WTC11 (cell line): ENCODE measurements at regions not wholly inside any gene's neighbourhood (a gene's known extent, or its start where the extent isn't known, plus 50 kb on each side); places are given as distances from the start of the nearest gene placed in this dataset.
A peak's percentile ranks its signal among the peaks of the same experiment; 100 is the strongest.

ENCODE experiments used
- AR ChIP-seq: fragments of 250-450 bp; sonication (Bioruptor Pico); IDR thresholded peaks from 2 replicates; pipeline ENCODE4 v1.9.0; 2021; ENCODE audit warnings: mild to moderate bottlenecking
- CREM ChIP-seq: sonication (generic); formaldehyde crosslinking; IDR thresholded peaks from 2 replicates; pipeline ENCODE4 v1.8.1; 2022; ENCODE audit warnings: mild to moderate bottlenecking, missing genetic modification reagents, moderate library complexity
- ELF4 ChIP-seq: sonication (generic); formaldehyde crosslinking; IDR thresholded peaks from 2 replicates; pipeline ENCODE4 v1.8.1; 2022; ENCODE audit warnings: low read depth, mild to moderate bottlenecking, moderate library complexity, missing genetic modification reagents
- EMX1 ChIP-seq: fragments of 250-450 bp; sonication (Bioruptor Pico); IDR thresholded peaks from 2 replicates; pipeline ENCODE4 v1.8.0; 2021; ENCODE audit warnings: mild to moderate bottlenecking
- FOXP1 ChIP-seq: sonication (generic); formaldehyde crosslinking; IDR thresholded peaks from 2 replicates; pipeline ENCODE4 v1.8.0; 2022; ENCODE audit warnings: missing genetic modification reagents, mild to moderate bottlenecking, moderate library complexity, borderline replicate concordance
- FOXP4 ChIP-seq: sonication (generic); formaldehyde crosslinking; IDR thresholded peaks from 2 replicates; pipeline ENCODE4 v1.8.0; 2022; ENCODE audit warnings: mild to moderate bottlenecking, missing genetic modification reagents
- GABPB1 ChIP-seq: sonication (generic); formaldehyde crosslinking; IDR thresholded peaks from 2 replicates; pipeline ENCODE4 v1.8.1; 2023; ENCODE audit warnings: mild to moderate bottlenecking, missing genetic modification reagents
- GRHL2 ChIP-seq: fragments of 250-450 bp; sonication (Bioruptor Pico); IDR thresholded peaks from 2 replicates; pipeline ENCODE4 v1.8.0; 2022; ENCODE audit warnings: mild to moderate bottlenecking, moderate library complexity; ENCODE audit not compliant: insufficient replicate concordance, severe bottlenecking
- HMGA2 ChIP-seq: fragments of 250-450 bp; sonication (Bioruptor Pico); IDR thresholded peaks from 2 replicates; pipeline ENCODE4 v1.4.0; 2021; ENCODE audit warnings: mild to moderate bottlenecking, moderate library complexity
- JAZF1 ChIP-seq: fragments of 250-450 bp; sonication (Bioruptor Pico); IDR thresholded peaks from 2 replicates; pipeline ENCODE4 v1.9.0; 2021; ENCODE audit warnings: moderate library complexity, mild to moderate bottlenecking, inconsistent platforms
- JUN ChIP-seq: sonication (generic); formaldehyde crosslinking; IDR thresholded peaks from 2 replicates; pipeline ENCODE4 v1.8.0; 2023; ENCODE audit warnings: mild to moderate bottlenecking, missing genetic modification reagents
- MAX ChIP-seq: sonication (generic); formaldehyde crosslinking; IDR thresholded peaks from 2 replicates; pipeline ENCODE4 v1.8.0; 2022; ENCODE audit warnings: mild to moderate bottlenecking, missing genetic modification reagents
- MXD4 ChIP-seq: fragments of 250-450 bp; sonication (Bioruptor Pico); IDR thresholded peaks from 2 replicates; pipeline ENCODE4 v1.8.0; 2021; ENCODE audit warnings: mild to moderate bottlenecking, moderate library complexity, borderline replicate concordance
- NFATC4 ChIP-seq: fragments of 250-450 bp; sonication (Bioruptor Pico); IDR thresholded peaks from 2 replicates; pipeline ENCODE4 v1.9.0; 2021; ENCODE audit warnings: mild to moderate bottlenecking
- OVOL2 ChIP-seq: fragments of 250-450 bp; sonication (Bioruptor Pico); IDR thresholded peaks from 2 replicates; pipeline ENCODE4 v1.9.0; 2021; ENCODE audit warnings: mild to moderate bottlenecking, borderline replicate concordance
- SMAD3 ChIP-seq: sonication (generic); formaldehyde crosslinking; IDR thresholded peaks from 2 replicates; pipeline ENCODE4 v1.8.0; 2022; ENCODE audit warnings: missing genetic modification reagents, mild to moderate bottlenecking, borderline replicate concordance
- TCF7 ChIP-seq: sonication (generic); formaldehyde crosslinking; IDR thresholded peaks from 2 replicates; pipeline ENCODE4 v1.8.0; 2022; ENCODE audit warnings: mild to moderate bottlenecking, low read depth, missing genetic modification reagents, moderate library complexity
- TEAD1 ChIP-seq: sonication (generic); formaldehyde crosslinking; IDR thresholded peaks from 2 replicates; pipeline ENCODE4 v1.8.0; 2022; ENCODE audit warnings: mild to moderate bottlenecking, missing genetic modification reagents
- USF1 ChIP-seq: sonication (generic); formaldehyde crosslinking; IDR thresholded peaks from 2 replicates; pipeline ENCODE4 v1.8.0; 2022; ENCODE audit warnings: mild to moderate bottlenecking, missing genetic modification reagents
- USF2 ChIP-seq: sonication (generic); formaldehyde crosslinking; IDR thresholded peaks from 2 replicates; pipeline ENCODE4 v1.8.1; 2023; ENCODE audit warnings: mild to moderate bottlenecking, missing genetic modification reagents, moderate library complexity
- ZNF219 ChIP-seq: sonication (generic); formaldehyde crosslinking; IDR thresholded peaks from 2 replicates; pipeline ENCODE4 v1.8.0; 2023; ENCODE audit warnings: missing genetic modification reagents, mild to moderate bottlenecking, borderline replicate concordance
- ZNF396 ChIP-seq: fragments of 250-450 bp; sonication (Bioruptor Pico); IDR thresholded peaks from 2 replicates; pipeline ENCODE4 v1.8.0; 2021; ENCODE audit warnings: mild to moderate bottlenecking, moderate library complexity, borderline replicate concordance
- ZNF532 ChIP-seq: fragments of 250-450 bp; sonication (Bioruptor Pico); IDR thresholded peaks from 2 replicates; pipeline ENCODE4 v1.9.0; 2021; ENCODE audit warnings: mild to moderate bottlenecking, borderline replicate concordance
- TF ChIP-seq, protein P1 (sequence below): sonication (generic); formaldehyde crosslinking; IDR thresholded peaks from 2 replicates; pipeline ENCODE4 v1.8.1; 2023; ENCODE audit warnings: mild to moderate bottlenecking, missing genetic modification reagents

DNA sequence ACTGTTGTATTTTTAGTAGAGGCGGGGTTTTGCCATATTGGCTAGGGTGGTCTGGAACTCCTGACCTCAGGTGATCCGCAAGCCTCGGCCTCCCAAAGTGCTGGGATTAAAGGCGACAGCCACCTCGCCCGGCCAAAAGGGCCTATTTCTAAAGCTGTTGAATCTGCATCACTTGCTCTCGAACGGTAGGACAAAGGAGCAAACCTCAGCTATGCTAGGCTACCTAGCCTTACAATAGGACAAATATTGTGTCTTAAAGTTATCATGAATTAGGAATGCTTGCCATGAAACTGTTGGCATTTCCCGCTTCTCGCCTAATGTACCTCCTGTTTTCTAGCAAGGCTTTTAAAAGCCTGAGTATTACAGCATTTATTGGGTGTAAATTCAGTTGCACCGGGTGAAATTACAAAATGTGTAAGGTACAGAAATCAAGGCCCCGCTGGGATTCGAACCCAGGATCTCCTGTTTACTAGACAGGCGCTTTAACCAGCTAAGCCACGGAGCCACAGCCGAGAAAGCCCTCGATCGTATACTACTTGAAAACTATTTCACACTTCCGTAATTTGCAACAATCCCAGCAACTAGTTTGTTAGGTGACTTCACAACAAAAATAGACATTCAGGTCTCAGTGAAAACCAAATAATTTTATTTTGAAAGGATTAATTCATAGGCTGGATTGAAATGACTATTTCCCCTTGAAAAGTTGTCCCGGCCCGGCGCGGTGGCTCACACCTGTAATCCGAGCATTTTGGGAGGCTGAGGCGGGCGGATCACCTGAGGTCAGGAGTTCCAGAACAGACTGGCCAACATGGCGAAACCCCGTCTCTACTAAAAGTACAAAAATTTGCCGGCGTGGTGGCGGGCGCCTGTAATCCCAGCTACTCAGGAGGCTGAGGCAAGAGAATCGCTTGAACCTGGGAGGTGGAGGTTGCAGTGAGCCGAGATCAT lies 211.6 kb upstream of the ZNF184 start (continued):
- TF ChIP-seq CREM (peak; percentile 24; the same call in 1 of the 2 replicates), JUN (CRISPR knock-in tag) (no peak), GRHL2 (no peak), ZNF532 (CRISPR knock-in tag) (0 out of 2 replicates have a peak, but pooled peaks have one; percentile 8), NFATC4 (CRISPR knock-in tag) (peak; percentile 84; the same call in 1 of the 2 replicates), MXD4 (CRISPR knock-in tag) (no peak), ELF4 (no peak), OVOL2 (CRISPR knock-in tag) (no peak), JAZF1 (CRISPR knock-in tag) (no peak), MAX (CRISPR knock-in tag) (no peak), USF2 (CRISPR knock-in tag) (no peak), ZNF219 (CRISPR knock-in tag) (no peak), AR (no peak), SMAD3 (no peak), FOXP1 (CRISPR knock-in tag) (no peak), TEAD1 (CRISPR knock-in tag) (peak; percentile 46; the same call in 1 of the 2 replicates), HMGA2 (CRISPR knock-in tag) (no peak), USF1 (no peak), FOXP4 (CRISPR knock-in tag) (0 out of 2 replicates have a peak, but pooled peaks have one; percentile 10), ZNF396 (CRISPR knock-in tag) (no peak), EMX1 (CRISPR knock-in tag) (0 out of 2 replicates have a peak, but pooled peaks have one; percentile 71), GABPB1 (CRISPR knock-in tag) (peak; percentile 71; the same call in 1 of the 2 replicates), TCF7 (CRISPR knock-in tag) (no peak)
- TF ChIP-seq, protein P1, sequence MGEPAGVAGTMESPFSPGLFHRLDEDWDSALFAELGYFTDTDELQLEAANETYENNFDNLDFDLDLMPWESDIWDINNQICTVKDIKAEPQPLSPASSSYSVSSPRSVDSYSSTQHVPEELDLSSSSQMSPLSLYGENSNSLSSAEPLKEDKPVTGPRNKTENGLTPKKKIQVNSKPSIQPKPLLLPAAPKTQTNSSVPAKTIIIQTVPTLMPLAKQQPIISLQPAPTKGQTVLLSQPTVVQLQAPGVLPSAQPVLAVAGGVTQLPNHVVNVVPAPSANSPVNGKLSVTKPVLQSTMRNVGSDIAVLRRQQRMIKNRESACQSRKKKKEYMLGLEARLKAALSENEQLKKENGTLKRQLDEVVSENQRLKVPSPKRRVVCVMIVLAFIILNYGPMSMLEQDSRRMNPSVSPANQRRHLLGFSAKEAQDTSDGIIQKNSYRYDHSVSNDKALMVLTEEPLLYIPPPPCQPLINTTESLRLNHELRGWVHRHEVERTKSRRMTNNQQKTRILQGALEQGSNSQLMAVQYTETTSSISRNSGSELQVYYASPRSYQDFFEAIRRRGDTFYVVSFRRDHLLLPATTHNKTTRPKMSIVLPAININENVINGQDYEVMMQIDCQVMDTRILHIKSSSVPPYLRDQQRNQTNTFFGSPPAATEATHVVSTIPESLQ (CRISPR knock-in tag) = no peak
